Astrocyte (in vitro differentiated cells and primary cell): ENCODE measurements at regions not wholly inside any gene's neighbourhood (a gene's known extent, or its start where the extent isn't known, plus 50 kb on each side); places are given as distances from the start of the nearest gene placed in this dataset.

Source experiments
- EZH2 ChIP-seq: IDR thresholded peaks from 2 replicates; pipeline ENCODE4 v1.6.1; 2012; ENCODE audit warnings: mild to moderate bottlenecking, low read length, inconsistent platforms; ENCODE audit not compliant: insufficient read depth
- TF ChIP-seq, protein P1 (sequence below): IDR thresholded peaks from 2 replicates; pipeline ENCODE4 v1.5.1; 2011; ENCODE audit warnings: low read depth, mild to moderate bottlenecking, inconsistent platforms, low read length, moderate library complexity; ENCODE audit not compliant: insufficient read depth

DNA sequence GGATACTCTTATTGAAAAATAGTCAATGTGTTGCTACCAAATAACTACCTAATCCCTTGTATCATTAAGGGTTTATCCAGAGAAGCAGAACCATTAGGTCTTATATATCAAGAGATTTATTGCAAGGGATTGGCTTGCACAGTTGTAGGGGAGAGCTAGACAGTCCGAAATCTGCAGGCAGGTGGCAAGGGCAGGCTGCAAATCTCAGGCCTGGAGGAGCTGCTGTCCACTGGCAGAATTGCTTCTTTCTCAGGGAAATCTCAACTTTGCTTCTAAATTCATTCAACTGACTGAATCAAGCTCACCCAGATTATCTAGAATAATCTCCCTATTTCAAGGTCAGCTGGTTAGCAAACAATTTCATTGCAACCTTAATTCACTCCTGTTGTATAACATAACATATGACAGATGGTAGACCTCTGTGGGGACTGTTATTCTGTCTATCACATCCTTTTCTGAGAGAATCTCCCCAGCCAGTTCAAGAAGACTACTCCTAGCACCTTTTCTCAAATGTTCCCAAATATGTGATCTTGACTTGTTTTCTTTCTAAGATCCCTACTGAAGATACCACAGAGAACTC lies 194.2 kb downstream of the NHLRC3 start:
- TF ChIP-seq, protein P1, sequence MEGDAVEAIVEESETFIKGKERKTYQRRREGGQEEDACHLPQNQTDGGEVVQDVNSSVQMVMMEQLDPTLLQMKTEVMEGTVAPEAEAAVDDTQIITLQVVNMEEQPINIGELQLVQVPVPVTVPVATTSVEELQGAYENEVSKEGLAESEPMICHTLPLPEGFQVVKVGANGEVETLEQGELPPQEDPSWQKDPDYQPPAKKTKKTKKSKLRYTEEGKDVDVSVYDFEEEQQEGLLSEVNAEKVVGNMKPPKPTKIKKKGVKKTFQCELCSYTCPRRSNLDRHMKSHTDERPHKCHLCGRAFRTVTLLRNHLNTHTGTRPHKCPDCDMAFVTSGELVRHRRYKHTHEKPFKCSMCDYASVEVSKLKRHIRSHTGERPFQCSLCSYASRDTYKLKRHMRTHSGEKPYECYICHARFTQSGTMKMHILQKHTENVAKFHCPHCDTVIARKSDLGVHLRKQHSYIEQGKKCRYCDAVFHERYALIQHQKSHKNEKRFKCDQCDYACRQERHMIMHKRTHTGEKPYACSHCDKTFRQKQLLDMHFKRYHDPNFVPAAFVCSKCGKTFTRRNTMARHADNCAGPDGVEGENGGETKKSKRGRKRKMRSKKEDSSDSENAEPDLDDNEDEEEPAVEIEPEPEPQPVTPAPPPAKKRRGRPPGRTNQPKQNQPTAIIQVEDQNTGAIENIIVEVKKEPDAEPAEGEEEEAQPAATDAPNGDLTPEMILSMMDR = no peak
- TF ChIP-seq EZH2 = no peak
